GM18520 (cell line): ENCODE measurements at regions not wholly inside any gene's neighbourhood (a gene's known extent, or its start where the extent isn't known, plus 50 kb on each side); places are given as distances from the start of the nearest gene placed in this dataset.
"Not testable (repeated sequence)": the region's sequence is repeated elsewhere in the genome, so short reads cannot be mapped to it uniquely, and the experiment has no call there.

ENCODE experiments used
- ATAC-seq: cut with Tn5 transposase; IDR thresholded peaks from one replicate; pipeline ENCODE4 v1.9.1; 2021; ENCODE audit not compliant: unreplicated experiment

DNA sequence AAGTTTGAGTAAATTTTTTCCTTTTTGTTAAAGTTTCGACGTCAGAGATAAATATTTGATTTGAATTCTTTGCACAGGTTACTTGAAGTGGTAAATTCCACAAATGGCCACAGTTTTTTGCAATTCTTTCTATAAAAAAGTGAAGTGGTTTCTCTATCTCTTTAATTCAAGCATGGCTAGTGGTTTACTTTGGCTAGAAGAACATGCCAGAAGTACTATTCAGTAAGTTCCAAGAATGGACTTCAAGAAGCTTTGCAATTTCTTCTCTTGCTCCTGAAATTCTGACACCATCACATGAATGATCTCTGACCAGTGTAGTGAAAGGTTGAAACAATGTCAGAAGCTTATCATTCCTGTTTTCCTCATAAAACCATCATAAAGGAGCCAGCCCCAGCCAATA lies 55.7 kb upstream of the RNPC3 start:
- ATAC-seq, result no peak

DNA sequence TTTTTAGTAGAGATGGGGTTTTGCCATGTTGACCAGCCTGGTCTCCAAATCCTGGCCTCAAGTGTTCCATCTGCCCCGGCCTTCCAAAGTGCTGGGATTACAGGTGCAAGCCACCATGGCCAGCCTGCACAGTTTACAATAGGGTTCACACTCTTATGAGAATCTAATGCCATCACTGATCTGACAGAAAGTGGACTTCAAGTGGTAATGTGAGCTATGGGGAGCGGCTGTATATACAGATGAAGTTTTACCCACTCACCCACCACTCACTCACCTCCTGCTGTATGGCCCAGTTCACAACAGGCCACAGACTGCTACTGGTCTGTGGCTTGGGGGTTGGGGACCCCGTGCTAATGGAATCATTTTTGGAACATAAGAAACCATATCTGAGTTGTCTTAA lies 58.4 kb upstream of the RNPC3 start:
- no peak for ATAC-seq

DNA sequence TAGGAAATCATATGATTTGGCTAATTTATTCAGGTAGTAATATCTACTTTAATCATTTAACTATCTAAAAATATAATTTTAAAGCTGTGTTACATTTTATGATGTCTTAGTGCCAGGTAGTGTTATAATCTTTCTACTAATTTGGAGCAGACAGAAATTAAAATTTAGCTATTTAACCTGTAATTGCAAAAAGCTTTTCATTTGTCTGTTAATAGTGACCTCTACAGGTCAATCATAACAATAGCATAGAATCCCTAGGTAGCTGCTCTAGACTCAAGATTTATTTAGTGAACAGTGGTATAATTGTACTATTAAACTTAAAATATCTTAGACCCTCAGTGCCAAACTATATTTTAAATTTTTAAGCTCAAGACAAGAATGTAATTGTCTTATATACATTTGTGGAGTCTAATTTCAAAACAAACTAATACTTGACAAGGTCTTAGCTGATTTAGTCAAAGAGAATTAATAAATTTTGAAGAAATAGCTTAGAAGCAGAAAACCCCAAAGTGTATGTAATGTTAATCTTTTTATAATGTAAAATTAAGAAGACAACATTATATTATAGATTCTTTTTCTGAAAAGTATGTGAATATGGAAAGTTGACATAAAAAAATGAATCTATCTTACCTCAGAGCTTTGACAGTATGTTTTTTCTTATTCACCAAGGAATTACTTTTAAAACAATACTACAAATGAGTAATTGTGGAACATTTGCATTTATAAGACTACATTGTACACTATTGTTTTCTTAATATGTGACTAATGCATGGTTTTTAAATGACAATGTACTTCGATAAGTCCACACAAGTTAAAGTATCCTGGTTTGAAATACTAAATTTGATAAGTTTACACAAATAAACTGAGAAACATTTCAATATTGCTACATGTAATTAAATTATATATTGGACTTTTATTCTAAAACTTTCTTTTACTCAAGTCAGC lies 64.1 kb upstream of the RNPC3 start:
- ATAC-seq, result no peak

DNA sequence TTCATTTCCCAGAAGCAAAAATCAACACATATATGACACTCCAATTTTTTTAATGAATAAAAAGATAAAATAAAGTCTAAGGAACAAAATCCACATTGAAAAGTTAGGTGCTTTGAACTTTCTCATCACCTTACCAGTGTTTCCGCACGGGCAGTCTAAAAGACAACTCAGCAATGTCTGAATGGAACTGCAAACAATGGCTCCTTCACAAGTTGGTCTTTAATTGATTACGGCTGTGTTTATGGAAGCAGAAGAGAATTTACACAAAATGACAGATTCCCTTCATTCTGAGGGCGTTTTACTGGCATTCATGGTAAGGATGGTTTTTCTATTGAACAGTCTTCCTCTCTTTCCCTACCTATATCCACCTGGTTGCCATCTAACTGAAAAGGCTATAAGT lies 65.0 kb upstream of the RNPC3 start:
- ATAC-seq, result no peak

DNA sequence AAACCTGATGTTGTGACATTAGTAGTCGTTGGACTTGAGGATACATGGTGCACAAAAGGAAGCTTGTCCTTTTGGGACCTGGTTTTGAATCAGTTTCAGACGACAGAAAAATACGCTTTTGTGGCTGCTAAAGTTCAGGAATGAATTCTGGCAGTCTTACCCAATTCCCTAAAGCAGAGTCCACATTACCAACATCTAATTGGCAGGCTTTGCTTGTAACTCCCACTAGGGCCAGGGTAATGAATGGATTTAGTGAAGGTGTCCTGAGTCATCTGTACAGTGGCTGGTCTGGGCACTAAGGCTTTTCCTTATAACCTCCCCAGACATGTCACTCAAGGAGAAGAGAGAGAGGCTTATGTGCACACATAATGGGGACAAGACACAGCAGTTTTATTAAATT lies 66.2 kb upstream of the RNPC3 start:
- ATAC-seq, result no peak

DNA sequence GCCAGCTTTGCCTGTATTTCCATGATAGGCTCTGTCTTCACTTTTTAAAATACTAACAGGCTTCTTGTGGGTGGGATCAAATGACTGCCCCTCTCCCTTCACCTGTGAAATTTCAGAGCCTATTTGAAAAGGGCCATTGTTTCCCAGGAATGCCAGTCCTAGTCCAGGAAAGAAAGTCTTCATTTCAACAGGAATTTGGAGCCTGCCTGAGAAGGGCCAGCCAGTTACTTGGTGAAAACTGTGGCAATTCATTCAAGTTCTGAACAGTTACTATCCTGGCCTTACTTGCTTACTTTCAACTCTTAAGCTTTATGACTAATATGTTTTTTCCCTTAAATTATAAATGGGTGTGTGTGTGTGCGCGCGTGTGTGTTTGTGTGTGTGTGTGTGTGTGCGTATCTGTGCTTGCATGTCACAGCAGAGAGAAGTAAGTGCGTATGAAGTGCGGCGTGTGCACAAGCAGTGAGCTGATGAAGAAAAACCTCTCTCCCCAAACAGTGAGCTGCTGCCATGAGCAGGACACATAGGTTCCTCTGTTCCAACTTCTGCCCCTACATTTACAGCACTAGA lies 67.5 kb upstream of the RNPC3 start:
- ATAC-seq, result no peak

DNA sequence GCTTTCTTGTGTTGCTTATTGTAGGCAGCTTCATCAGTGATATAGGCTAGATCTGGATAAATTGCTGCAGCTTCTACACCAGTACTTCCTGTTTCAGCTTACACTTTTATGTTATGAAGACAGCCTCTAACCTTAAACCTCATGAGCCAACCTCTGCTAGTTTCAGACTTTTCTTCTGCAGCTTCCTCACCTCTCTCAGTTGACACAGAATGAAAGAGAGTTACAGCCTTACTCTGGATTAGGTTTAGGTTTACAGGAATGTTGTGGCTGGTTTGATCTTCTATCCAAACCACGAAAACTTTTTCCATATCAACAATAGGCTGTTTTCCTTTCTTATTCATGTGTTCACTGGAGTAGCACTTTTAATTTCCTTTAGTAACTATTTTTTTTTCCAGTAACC lies 76.9 kb upstream of the RNPC3 start:
- no peak for ATAC-seq

DNA sequence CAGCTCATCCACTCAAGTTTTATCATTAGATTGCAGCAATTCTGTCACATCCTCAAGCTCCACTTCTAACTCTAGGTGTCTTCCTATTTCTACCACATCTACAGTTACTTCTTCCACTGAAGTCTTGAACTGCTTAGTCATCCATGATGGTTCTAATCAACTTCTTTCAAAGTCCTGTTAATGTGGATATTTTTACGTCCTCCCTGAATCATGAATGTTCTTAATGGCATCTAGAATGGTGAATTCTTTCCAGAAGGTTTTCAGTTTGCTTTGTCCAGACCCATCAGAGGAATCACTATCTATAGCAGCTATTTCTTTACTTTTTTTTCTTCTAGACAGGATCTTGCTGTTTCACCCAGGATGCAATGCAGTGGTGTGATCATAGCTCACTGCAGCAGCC lies 78.0 kb upstream of the RNPC3 start:
- ATAC-seq, result no peak

DNA sequence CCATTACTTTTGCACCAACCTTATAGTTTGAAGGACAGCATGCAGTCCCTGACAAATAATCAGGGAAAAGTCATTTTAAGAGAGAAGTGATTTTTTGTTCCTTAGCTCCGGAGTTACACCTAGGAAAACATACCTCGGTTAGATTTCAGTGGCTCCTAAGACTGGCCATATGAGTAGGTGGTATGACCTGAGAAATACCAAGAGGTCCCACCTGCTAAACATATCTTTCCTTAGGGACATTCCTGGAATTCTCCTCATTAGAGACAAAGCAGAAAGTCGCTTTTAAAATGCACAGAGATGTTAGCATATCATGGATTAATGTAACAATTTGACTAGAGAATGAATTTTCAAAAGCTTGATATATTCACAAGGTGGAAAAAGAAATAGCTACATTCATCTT lies 84.2 kb upstream of the RNPC3 start:
- ATAC-seq, result no peak

DNA sequence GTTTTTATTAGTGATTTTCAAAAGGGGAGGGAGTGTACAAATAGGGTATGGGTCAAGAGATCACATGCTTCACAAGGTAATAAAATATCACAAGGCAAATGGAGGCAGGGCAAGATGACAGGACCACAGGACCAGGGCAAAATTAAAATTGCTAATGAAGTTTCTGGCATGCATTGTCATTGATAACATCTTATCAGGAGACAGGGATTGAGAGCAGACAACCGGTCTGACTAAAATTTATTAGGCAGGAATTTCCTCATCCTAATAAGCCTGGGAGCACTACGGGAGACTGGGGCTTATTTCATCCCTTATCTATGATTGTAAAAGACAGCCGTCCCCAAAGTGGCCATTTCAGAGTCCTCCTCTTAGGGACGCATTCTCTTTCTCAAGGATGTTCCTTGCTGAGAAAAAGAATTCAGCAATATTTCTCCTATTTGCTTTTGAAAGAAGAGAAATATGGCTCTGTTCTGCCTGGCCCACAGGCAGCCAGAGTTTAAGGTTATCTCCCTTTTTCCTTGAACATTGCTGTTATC lies 88.9 kb upstream of the RNPC3 start:
- not testable (repeated sequence) for ATAC-seq

DNA sequence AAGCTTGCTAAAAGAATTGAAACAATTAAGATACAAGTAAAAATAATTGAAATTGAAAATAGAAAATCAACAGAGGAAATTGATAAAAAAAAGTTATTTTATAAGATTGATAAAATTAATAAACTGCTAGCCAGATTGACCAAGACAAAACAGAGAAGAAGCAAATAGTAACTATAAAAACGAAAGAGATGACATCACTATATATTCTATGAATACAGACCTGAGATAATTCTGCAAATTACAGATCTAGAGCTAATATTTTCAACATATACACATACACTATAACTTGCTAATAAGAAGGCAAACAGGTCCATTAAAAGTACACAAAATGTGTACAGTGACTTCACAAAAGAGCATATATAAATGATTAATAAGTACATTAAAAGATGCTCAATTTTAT lies 90.1 kb upstream of the RNPC3 start:
- ATAC-seq, result no peak

DNA sequence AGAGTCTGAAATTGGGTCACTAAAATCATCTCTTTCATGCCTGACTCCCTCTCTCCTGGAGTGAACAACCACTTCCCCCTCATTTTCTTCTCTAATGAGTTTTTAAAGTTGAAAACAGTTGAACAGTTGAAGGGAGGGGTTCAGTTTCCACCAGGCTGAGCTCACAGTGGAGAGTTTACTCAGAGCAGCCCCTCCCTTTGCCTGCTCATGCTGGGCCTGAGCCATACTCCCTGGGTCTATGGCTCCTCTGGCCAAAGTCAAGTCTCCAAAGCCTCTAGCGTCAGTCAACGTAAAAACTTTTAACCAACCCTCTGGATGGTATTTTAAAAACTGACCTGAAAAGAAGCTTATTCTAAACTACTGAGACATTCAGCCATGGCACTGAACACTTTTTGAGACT lies 100.8 kb upstream of the RNPC3 start:
- ATAC-seq, result no peak

DNA sequence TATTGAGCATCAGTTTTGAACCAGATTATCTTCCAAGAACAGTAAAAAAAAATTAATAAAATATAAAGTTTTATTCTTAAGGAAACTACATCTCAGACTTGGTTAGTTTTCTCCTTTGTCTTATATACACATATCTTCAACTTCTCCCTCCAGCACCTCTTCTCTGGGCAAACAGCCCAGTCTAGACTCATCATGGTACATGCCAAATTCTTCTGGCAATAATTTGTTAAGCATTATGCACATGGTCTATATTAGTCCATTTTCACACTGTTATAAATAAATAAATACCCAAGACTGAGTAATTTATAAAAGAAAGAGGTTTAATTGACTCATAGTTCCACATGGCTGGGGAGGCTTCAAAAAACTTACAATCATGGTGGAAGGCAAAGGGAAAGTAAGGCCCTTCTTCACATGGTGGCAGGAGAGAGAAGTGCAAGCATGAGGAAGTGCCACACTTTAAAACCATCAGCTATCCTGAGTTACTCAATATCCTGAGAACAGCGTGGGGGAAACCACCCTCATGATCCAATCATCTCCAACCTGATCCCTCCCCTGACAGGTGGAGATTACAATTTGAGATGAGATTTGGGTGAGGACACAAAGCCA lies 108.7 kb upstream of the RNPC3 start:
- ATAC-seq, result no peak

DNA sequence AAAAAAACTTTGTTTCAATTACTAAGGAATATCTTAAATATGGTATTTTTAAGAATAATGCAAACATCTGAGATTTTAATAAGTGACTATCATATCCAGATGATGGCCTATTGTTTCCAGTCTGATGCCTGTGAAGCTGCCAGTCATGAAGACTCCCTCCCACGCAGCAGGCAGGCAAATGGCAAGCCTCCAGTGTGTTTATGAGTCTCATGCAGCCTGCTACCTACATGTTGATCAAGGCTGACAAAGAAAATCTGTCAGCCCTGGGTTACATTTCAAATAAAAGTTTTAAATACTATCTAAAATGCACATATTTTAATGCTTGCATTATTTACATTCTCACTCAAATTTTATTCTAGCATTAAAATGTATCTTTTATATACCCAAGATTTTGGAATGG lies 137.6 kb upstream of the RNPC3 start:
- ATAC-seq, result no peak

DNA sequence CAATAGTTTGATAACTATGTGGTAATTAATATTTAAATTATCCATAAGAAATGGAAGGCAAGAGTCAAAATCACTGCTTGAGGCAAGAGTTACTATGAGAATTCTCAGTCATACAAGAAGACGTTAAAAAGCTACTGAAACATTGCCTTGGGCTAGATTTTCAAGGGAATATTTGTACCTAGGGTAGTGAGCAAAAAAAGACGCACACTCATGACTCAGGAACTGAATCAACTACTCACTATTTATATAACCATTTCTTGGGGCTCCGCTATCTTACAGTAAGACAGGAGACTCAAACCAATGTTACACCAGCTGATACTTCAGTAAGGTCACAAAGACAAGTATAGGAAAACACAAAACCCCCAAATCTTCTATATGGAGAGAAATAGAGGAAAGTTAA lies 151.5 kb upstream of the RNPC3 start:
- ATAC-seq, result no peak

DNA sequence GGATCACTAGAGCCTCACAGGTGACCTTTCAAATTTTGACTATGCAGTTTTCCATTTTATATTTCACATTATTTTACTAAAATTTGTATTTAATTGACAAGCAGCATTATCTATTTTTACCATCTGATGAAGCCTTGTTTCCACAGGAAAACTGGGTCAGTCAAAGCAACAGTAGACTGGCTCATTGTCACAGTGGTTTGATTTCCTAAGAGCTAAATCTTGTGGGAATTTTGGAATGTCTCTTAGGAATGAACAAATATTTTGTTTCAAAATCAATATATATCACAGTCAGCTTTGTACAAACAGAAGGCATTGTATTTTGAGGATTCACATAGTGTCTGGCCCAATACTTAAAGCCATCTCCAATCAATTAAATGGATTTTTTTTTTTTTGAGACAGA lies 152.6 kb upstream of the RNPC3 start:
- no peak for ATAC-seq

DNA sequence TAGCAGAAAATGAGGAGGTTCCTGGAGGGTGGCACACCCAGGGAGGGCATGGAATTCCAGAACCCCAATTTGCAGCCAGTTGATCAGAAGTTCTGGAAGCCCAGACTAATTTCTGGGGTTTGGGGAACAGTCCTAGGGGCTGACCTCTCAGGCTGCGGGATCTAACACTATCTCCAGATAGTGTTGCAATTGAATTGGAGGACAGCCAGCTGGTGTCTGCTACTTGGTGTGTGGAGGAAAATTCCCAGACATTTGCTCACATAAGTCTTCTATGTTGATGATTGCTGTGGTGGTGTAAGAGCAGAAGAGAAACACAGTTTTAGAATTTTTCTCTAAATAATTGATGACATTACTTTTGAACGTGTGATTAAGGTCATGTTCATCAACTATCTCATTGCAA lies 154.3 kb upstream of the RNPC3 start:
- ATAC-seq, result no peak

DNA sequence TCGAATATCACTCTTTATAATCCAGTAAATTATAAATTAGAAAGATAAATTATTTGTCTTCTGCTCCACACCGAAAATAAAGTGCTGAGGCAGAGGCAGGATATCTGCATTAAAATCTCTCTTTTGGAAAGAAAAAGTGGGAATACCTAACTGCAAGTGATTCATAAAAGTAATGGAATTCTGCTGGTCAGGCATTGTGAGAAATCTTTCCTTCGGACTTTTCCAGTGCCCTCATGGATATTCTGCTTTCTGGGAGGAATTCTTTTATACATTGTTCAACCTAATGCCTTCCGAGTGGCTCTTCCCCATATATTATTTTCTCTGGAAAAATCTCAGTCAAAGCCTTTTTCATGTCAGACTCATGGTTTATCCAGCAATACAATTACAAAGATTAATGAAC lies 158.3 kb upstream of the RNPC3 start:
- ATAC-seq, result no peak

DNA sequence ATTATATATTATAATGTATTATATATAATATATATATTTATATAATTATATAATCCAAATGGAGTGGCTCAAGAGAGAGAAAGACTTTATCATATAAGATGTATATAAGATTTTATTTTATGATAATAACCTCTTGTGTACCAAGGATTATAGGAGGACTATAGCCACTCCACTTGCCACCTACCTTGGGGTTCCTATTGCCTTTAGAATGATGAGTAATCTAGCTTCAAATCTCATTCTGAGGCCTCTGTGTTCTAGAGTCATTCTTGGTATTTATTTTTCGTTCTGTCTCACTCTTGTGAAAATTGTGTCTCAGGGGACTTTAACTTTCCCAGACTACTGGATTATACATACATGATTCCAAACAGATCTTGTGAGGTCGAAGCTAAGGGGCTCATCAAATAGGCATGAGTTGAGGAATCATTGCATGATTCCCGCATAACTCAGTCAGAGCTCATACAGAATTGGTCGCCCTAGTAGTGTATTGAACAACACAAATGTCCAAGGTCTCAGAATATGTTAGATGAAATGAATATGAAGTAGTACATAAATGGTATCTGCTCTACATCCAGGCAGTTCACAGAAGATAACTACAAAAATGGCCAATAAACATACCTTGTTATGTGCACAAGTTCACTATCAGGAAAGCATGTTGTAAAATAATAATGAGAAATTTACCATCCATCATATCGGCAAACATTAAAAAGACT lies 159.5 kb upstream of the RNPC3 start:
- ATAC-seq, result no peak

DNA sequence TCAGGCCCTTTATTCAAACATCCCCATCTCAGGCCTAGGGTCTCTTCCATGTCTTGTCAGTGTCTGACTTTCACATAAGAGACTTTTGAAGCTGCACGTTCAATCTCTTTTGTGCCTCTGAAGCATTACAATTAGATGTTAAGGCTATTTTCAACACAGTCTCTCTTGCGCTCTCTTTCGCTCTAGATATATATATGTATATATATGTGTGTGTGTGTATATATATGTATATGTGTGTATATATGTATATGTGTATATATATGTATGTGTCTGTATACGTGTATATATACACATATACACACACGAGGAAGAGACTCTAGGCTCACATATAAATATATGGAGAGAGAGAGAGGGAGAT lies 162.5 kb upstream of the RNPC3 start:
- no peak for ATAC-seq

DNA sequence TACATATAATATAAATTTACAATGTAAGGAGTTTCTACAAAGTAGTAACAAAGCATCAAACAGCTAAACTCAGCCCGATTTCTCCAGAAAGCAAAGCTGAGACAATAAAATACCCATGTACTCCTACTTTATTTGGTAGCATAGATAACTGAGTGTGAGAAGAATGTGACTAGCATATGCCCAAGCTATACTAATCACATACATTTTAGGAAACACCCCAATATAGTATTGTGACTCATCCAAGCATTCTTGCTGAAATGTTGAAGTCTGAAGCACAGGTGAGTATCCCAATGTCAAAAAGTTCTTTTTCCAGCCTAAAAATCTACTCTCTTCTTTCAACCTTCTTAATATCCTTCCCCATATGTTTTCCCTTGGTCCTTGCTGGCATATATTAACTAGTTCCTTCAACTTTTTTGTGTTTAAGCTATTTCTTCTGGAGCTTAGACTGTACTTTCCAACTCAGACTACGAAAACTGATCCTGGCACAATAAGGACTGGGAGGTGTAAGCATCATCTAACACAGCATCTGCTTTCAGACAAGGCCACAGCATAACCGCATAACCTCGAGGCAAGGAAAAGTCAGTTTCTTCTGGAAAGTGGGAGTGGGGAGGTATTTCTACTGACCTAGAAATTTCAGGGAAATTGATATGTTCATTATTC lies 163.0 kb upstream of the RNPC3 start:
- ATAC-seq, result no peak
